Smooth muscle cell (in vitro differentiated cells): ENCODE measurements at regions not wholly inside any gene's neighbourhood (a gene's known extent, or its start where the extent isn't known, plus 50 kb on each side); places are given as distances from the start of the nearest gene placed in this dataset.

Experiments
- DNase-seq: peaks from one replicate; lab custom pipeline; 2025; ENCODE audit not compliant: unreplicated experiment; lab: John Stamatoyannopoulos, UW
- H2AFZ ChIP-seq: fragments of 200-600 bp; sonication (generic); 2 replicates; pipeline ENCODE4 v1.6.0; 2016; ENCODE audit warnings: antibody characterized with exemption, low read depth, mild to moderate bottlenecking
- H3F3A ChIP-seq: fragments of 200-600 bp; sonication (generic); 2 replicates; pipeline ENCODE4 v1.6.0; 2017; ENCODE audit warnings: antibody characterized with exemption, low read depth
- H3K27ac ChIP-seq: fragments of 200-600 bp; sonication (generic); 2 replicates; pipeline ENCODE4 v1.5.1; 2016; ENCODE audit warnings: low read depth, mild to moderate bottlenecking
- H3K27me3 ChIP-seq: fragments of 200-600 bp; sonication (generic); 2 replicates; pipeline ENCODE4 v1.6.1; 2016; ENCODE audit warnings: low read depth, mild to moderate bottlenecking
- H3K36me3 ChIP-seq: fragments of 200-600 bp; sonication (generic); 2 replicates; pipeline ENCODE4 v1.5.1; 2016; ENCODE audit warnings: low read depth
- H3K4me1 ChIP-seq: fragments of 200-600 bp; sonication (generic); 2 replicates; pipeline ENCODE4 v1.5.1; 2016; ENCODE audit warnings: low read depth
- H3K4me2 ChIP-seq: fragments of 200-600 bp; sonication (generic); 2 replicates; pipeline ENCODE4 v1.6.0; 2016; ENCODE audit warnings: mild to moderate bottlenecking
- H3K4me3 ChIP-seq: fragments of 200-600 bp; sonication (generic); 2 replicates; pipeline ENCODE4 v1.5.1; 2016; ENCODE audit warnings: mild to moderate bottlenecking
- H3K79me2 ChIP-seq: fragments of 200-600 bp; sonication (generic); 2 replicates; pipeline ENCODE4 v1.6.0; 2016; ENCODE audit warnings: low read depth, mild to moderate bottlenecking
- H3K9ac ChIP-seq: fragments of 200-600 bp; sonication (generic); 2 replicates; pipeline ENCODE4 v1.6.0; 2016; ENCODE audit warnings: low read depth
- H3K9me3 ChIP-seq: fragments of 200-600 bp; sonication (generic); replicated peaks from 2 replicates; pipeline ENCODE4 v1.5.1; 2016; ENCODE audit warnings: low read depth
- H4K20me1 ChIP-seq: fragments of 200-600 bp; sonication (generic); 2 replicates; pipeline ENCODE4 v1.6.0; 2016; ENCODE audit warnings: low read depth
- CTCF ChIP-seq: fragments of 200-600 bp; sonication (generic); IDR thresholded peaks from 2 replicates; pipeline ENCODE4 v1.5.1; 2017; ENCODE audit warnings: borderline replicate concordance, mild to moderate bottlenecking, antibody characterized with exemption; ENCODE audit not compliant: insufficient read depth, poor library complexity, severe bottlenecking
- whole genome bisulfite sequencing: methylation state at CpG from one replicate; pipeline ENCODE4 v1.1.7; 2016; ENCODE audit warnings: low lambda C conversion rate; 5-methylcytosine and 5-hydroxymethylcytosine counted together

- H3K4me1 ChIP-seq, result peaks cover 10% of the 10 kb centered on the region
- no peaks in the 10 kb centered on the region for H3K27me3 ChIP-seq
- DNase-seq, result no peak
- no peak overlapping the region for H3K9ac ChIP-seq
- H3K79me2 ChIP-seq, result no peaks in the 10 kb centered on the region
- H3F3A ChIP-seq, result no peaks in the 10 kb centered on the region
- no peak overlapping the region for H2AFZ ChIP-seq
- no peaks in the 10 kb centered on the region for H4K20me1 ChIP-seq
- no peak for TF ChIP-seq CTCF
- H3K27ac ChIP-seq, result no peak overlapping the region
- H3K36me3 ChIP-seq, result no peaks in the 10 kb centered on the region
- no peak overlapping the region for H3K4me3 ChIP-seq
- WGBS, result 91% methylated on average over 23 of the region's 23 CpGs
- no peaks in the 10 kb centered on the region for H3K9me3 ChIP-seq
- no peak overlapping the region for H3K4me2 ChIP-seq
Observed at GRCh38 chr2:9772999-9773902, 70.0 kb upstream of the TAF1B start.

- Histone ChIP-seq H3K9ac (no peak overlapping the region), H3K9me3 (no peaks in the 10 kb centered on the region), H3K27ac (no peak overlapping the region), H2AFZ (no peak overlapping the region), H3K36me3 (no peaks in the 10 kb centered on the region), H3K27me3 (no peaks in the 10 kb centered on the region), H3K79me2 (no peaks in the 10 kb centered on the region), H4K20me1 (no peaks in the 10 kb centered on the region), H3K4me2 (no peak overlapping the region), H3K4me3 (no peak overlapping the region), H3K4me1 (peaks cover 8% of the 10 kb centered on the region), H3F3A (no peaks in the 10 kb centered on the region)
- no peak for TF ChIP-seq CTCF
- 75% methylated on average over 3 of the region's 3 CpGs for WGBS
- DNase-seq, result no peak
Observed at GRCh38 chr2:9773903-9774239, 69.4 kb upstream of the TAF1B start.

- H4K20me1 ChIP-seq, result no peaks in the 10 kb centered on the region
- no peaks in the 10 kb centered on the region for H3K36me3 ChIP-seq
- H3K4me1 ChIP-seq, result peaks cover 6% of the 10 kb centered on the region
- no peak for DNase-seq
- H3K9me3 ChIP-seq, result no peaks in the 10 kb centered on the region
- no peak overlapping the region for H3K9ac ChIP-seq
- no peak for TF ChIP-seq CTCF
- no peak overlapping the region for H3K4me3 ChIP-seq
- no peak overlapping the region for H2AFZ ChIP-seq
- H3F3A ChIP-seq, result no peaks in the 10 kb centered on the region
- H3K27me3 ChIP-seq, result no peaks in the 10 kb centered on the region
- WGBS, result 80% methylated on average over 12 of the region's 12 CpGs
- H3K4me2 ChIP-seq, result no peak overlapping the region
- H3K27ac ChIP-seq, result no peak overlapping the region
- H3K79me2 ChIP-seq, result no peaks in the 10 kb centered on the region
Observed at GRCh38 chr2:9774266-9774665, 69.0 kb upstream of the TAF1B start.

GRCh38 chr2:9775351-9775750 lies 67.9 kb upstream of the TAF1B start:
- no peak overlapping the region for H3K9ac ChIP-seq
- WGBS, result 91% methylated on average over 9 of the region's 9 CpGs
- H3K9me3 ChIP-seq, result no peaks in the 10 kb centered on the region
- no peak overlapping the region for H2AFZ ChIP-seq
- no peaks in the 10 kb centered on the region for H3K4me1 ChIP-seq
- H3K79me2 ChIP-seq, result no peaks in the 10 kb centered on the region
- no peak overlapping the region for H3K4me3 ChIP-seq
- TF ChIP-seq CTCF, result no peak
- no peaks in the 10 kb centered on the region for H3K27me3 ChIP-seq
- H3K36me3 ChIP-seq, result no peaks in the 10 kb centered on the region
- no peak for DNase-seq
- no peaks in the 10 kb centered on the region for H4K20me1 ChIP-seq
- no peak overlapping the region for H3K27ac ChIP-seq
- H3K4me2 ChIP-seq, result no peak overlapping the region
- H3F3A ChIP-seq, result no peaks in the 10 kb centered on the region
